GM10266 (cell line): ENCODE measurements at regions not wholly inside any gene's neighbourhood (a gene's known extent, or its start where the extent isn't known, plus 50 kb on each side); places are given as distances from the start of the nearest gene placed in this dataset.

Source experiments
- DNase-seq: peaks from one replicate; pipeline ENCODE4 v3.0.0; 2012; ENCODE audit errors: extremely low spot score
- CTCF ChIP-seq: IDR thresholded peaks from 2 replicates; pipeline ENCODE4 v1.5.1; 2012; ENCODE audit warnings: mild to moderate bottlenecking, low read depth; ENCODE audit not compliant: control insufficient read depth, insufficient read depth; ENCODE audit errors: missing control alignments

- no peak for TF ChIP-seq CTCF
- no peak for DNase-seq
Observed at GRCh38 chr4:154084864-154085263, 296.0 kb upstream of the SFRP2 start.

GRCh38 chr4:154082760-154083535 is 294.1 kb upstream of the SFRP2 start:
- no peak for DNase-seq
- no peak for TF ChIP-seq CTCF

- no peak for DNase-seq
- TF ChIP-seq CTCF: no peak
Observed at GRCh38 chr4:154081391-154081790, 292.5 kb upstream of the SFRP2 start.

- no peak for DNase-seq
Observed at GRCh38 chr4:154078504-154079350, 289.8 kb upstream of the SFRP2 start.

GRCh38 chr4:154076921-154077320 is 288.0 kb upstream of the SFRP2 start:
- no peak for TF ChIP-seq CTCF
- DNase-seq: no peak

More at GRCh38 chr4:154078504-154079350, 289.8 kb upstream of the SFRP2 start:
- TF ChIP-seq CTCF: no peak

- DNase-seq: no peak
- no peak for TF ChIP-seq CTCF
Observed at GRCh38 chr4:154073107-154073822, 284.4 kb upstream of the SFRP2 start.
